GM19395 (cell line): ENCODE measurements at regions not wholly inside any gene's neighbourhood (a gene's known extent, or its start where the extent isn't known, plus 50 kb on each side); places are given as distances from the start of the nearest gene placed in this dataset.
"Not testable (repeated sequence)": the region's sequence is repeated elsewhere in the genome, so short reads cannot be mapped to it uniquely, and the experiment has no call there.

Source experiments
- ATAC-seq: cut with Tn5 transposase; IDR thresholded peaks from one replicate; pipeline ENCODE4 v1.9.1; 2021; ENCODE audit warnings: mild to moderate bottlenecking, moderate library complexity; ENCODE audit not compliant: unreplicated experiment

- no peak for ATAC-seq
Measured at GRCh38 chr2:143936538-143936847, 583.4 kb downstream of the ZEB2 start.

GRCh38 chr2:143935482-143935752, 584.5 kb downstream of the ZEB2 start:
- ATAC-seq: no peak

- peak; percentile 53 for ATAC-seq
Measured at GRCh38 chr2:143934626-143935481, 585.1 kb downstream of the ZEB2 start.

- peak; percentile 7 for ATAC-seq
Measured at GRCh38 chr2:143933946-143934569, 585.9 kb downstream of the ZEB2 start.

GRCh38 chr2:143930891-143931290, 589.0 kb downstream of the ZEB2 start:
- no peak for ATAC-seq

DNA sequence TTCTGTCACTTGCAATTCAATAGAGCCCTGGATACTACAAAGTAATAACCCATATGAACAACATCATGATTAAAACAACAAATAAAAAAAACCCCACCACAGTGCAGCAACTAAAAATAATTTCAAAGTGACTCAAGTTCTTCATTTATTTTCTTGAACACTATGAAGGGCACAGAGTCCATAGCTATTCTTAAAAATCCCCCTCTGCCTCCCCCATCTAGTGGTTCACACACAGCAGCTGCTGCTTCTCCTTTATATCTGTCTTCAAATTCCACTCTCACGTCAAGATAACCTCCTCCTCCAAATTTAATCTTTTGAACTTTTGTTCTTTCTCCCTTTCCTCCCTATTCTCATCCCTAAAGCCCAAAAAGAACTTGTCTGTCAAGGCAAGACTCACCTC, 591.3 kb downstream of the ZEB2 start:
- no peak for ATAC-seq

GRCh38 chr2:143928184-143928583, 591.7 kb downstream of the ZEB2 start:
- ATAC-seq: no peak

DNA sequence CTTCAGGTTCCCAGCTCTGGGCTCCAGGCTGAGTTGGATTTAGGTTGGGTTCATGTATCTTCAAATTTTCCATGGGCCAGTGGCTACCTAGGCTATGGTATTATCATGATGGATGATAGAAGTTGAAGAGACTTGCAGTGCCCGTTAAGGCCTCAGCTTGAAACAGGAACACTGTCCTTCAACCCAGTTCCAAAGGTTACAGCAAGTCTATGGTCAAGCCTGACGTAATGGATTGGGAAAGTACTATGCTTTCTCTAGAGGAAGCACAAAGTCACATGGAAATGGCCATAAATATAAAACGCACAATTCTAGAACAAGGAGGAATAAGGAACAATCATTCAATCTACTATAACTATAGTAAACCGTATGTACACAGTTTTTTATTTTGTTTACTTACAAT, 593.2 kb downstream of the ZEB2 start:
- no peak for ATAC-seq

DNA sequence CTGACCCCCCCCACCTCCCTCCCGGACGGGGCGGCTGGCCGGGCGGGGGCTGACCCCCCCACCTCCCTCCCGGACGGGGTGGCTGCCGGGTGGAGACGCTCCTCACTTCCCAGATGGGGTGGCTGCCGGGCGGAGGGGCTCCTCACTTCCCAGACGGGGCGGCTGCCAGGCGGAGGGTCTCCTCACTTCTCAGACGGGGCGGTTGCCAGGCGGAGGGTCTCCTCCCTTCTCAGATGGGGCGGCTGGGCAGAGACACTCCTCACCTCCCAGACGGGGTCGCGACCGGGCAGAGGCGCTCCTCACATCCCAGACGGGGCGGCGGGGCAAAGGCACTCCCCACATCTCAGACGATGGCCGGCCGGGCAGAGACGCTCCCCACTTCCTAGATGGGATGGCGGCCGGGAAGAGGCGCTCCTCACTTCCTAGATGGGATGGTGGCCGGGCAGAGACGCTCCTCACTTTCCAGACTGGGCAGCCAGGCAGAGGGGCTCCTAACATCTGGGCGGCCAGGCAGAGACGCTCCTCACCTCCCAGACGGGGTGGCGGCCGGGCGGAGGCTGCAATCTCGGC, 597.6 kb downstream of the ZEB2 start:
- ATAC-seq: not testable (repeated sequence)

DNA sequence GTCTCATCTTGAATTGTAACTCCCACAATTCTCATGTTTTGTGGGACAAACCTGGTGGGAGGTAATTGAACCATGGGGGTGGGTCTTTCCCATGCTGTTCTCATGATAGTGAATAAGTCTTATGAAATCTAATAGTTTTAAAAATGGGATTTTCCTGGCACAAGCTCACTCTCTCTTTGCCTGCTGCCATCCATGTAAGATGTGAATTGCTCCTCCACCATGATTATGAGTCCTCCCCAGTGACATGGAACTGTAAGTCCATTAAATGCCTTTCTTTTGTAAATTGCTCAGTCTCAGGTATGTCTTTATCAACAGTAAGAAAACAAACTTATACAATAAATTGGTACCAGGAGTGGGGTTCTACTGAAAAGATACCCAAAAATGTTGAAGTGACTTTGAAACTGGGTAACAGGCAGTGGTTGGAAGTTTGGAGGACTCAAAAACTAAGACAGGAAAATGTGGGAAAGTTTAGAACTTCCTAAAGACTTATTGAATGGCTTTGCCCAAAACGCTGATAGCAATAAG, 601.4 kb downstream of the ZEB2 start:
- ATAC-seq: no peak

DNA sequence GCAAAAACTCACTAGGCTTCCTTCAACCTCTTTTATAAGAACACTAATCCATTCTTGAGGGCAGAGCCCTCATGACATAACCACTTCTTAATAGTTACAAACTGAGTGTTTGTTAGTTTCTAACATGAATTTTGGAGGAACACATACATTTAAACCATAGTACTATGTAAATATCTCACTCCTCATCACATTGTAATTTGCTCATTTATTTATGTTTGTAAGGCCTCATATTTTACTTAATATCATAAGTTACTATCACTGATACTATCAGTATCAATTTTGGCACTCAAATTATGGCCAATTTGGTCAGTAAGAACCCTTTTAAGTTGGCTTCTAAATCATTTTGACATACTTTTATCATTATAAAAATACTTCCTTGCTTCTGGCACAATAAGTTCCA, 603.1 kb downstream of the ZEB2 start:
- no peak for ATAC-seq

GRCh38 chr2:143909577-143910353, 610.2 kb downstream of the ZEB2 start:
- ATAC-seq: no peak

GRCh38 chr2:143908843-143909242, 611.1 kb downstream of the ZEB2 start:
- no peak for ATAC-seq

GRCh38 chr2:143907801-143908200, 612.1 kb downstream of the ZEB2 start:
- ATAC-seq: no peak

DNA sequence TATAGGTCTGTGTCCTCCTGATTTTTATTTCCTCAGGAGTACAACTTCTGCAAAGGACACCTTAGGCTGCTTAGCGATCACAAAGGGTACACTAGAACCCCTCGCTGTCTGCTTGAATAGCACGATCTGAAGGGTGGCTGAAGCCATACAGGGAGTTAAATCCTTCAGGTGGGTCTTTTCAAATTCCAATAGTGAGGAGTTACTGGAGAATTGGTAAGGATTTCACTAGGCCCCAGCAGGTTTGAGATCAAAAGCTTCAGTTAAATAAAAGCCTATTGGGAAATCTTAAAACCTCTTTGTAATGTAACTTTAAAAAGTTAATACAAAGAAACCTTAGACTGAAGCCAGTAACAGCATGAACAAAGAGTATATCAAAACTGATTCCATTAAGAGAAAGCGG, 613.1 kb downstream of the ZEB2 start:
- ATAC-seq: no peak

DNA sequence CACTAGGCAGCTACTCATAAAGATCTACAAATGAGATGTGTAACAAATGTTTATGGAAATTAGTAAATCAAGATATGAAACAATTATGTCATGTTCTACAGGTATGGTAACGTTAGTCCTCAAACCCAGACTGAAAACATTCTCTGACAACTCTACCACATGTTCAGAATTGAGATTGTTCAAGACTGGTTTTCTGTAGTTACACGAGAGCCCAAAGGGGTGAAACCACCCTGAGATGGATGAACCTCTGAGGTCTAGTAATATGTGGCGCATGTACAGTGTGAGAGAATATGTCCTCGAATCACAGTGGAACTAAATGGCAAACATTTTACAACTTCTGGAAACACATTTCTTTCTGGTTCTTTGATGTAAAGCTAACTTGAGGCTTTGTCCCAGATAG, 614.3 kb downstream of the ZEB2 start:
- ATAC-seq: no peak

- ATAC-seq: no peak
Measured at GRCh38 chr2:143903172-143903856, 616.6 kb downstream of the ZEB2 start.

DNA sequence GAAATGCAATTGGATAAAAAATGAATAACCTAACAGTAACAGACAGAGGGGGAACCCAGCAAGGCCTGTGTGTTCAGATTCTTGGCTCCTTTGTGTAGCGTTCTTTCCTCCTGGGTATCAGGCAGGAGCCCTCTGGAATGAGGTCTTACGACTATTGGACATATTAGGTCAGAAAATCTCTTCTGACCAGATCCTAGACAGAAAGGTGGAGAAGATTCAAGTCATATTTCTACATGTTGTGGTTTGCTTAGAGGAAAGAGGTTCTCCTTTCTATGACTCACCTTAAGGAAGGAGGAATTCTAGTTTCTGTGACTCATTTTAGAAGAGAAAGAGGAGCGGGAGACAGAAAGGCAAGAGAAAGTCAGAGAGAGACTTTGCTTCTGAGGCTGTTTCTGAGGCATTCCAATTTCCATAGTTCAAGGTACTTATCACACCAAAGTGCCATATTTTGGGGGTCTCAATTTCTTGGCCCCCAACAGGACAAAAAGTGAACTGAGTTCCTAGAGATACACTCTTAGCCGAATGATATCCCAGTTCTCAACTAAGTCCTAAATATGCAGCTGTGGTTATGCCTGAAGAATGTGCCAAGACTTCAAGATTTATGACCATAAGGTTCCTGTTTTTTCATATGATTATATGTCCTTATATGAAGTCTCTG, 618.6 kb downstream of the ZEB2 start:
- ATAC-seq: peak; percentile 94

DNA sequence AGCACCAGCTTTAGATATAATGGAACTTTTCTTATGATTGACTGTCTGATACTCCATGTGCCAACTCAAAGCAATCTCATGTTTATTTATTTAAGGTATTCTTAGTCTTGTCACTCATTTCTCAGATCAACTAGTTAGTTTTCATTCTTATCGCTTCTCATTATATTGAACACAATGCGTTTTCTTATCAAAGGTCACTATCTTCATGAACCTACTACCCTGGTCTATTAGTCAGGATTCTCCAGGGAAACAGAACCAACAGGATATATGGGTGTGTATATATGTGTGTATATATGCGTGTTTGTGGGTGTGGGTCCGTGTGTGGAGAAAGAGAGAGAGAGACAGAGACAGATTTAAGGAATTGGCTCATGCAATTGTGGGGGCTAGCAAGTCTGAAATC, 619.9 kb downstream of the ZEB2 start:
- no peak for ATAC-seq

GRCh38 chr2:143893371-143893770, 626.5 kb downstream of the ZEB2 start:
- no peak for ATAC-seq
